AG09309 (cell line): ENCODE measurements at regions not wholly inside any gene's neighbourhood (a gene's known extent, or its start where the extent isn't known, plus 50 kb on each side); places are given as distances from the start of the nearest gene placed in this dataset.

Experiments used
- DNase-seq: peaks from one replicate; pipeline ENCODE4 v3.0.0-alpha.2; 2010; ENCODE audit warnings: low read depth
- H3K4me3 ChIP-seq: 2 replicates; pipeline ENCODE4 v1.5.1; 2011; ENCODE audit warnings: mild to moderate bottlenecking, low read depth, low read length, moderate library complexity; ENCODE audit not compliant: control insufficient read depth
- CTCF ChIP-seq: IDR thresholded peaks from 2 replicates; pipeline ENCODE4 v1.5.1; 2011; ENCODE audit warnings: mild to moderate bottlenecking, low read depth, low read length, inconsistent platforms; ENCODE audit not compliant: insufficient read depth, control insufficient read depth; ENCODE audit errors: missing control alignments

DNA sequence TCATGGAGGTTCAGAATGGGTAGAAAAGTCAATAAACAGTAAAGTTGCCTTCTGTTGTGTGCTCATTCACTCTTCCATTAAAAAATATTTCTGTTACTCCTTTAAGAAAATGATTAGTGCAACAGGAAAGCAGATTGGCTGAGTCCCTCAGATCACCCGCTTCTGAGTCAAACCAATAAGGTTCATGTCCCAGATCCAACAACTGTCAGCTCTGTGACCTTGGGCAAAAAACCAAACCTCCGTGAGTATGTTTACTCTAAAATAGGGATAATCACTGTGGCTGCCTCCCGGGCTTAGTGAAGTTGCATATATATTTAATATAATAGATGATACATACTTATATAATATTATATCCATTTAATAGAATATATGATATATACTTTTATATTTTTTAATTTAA is 698.5 kb upstream of the RBFOX1 start:
- TF ChIP-seq CTCF, result no peak
- H3K4me3 ChIP-seq, result no peak overlapping the region
- DNase-seq, result no peak

DNA sequence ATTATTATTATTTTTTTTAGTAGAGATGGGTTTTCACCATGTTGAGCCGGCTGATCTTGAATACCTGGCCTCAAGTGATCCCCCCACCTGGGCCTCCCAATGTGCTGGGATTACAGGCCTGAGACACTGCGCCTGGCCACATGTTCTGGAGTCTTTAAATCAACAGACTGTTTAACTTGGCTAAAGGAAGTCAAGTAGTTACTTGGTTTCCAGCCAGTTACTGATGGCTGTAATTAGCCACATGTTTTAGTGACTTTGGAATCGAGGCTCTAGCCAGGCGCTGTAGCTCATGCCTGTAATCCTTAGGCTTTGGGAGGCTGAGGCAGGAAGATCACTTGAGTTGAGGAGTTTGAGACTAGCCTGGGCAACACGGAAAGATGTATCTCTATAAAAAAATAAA is 699.2 kb upstream of the RBFOX1 start:
- TF ChIP-seq CTCF, result no peak
- no peak overlapping the region for H3K4me3 ChIP-seq
- no peak for DNase-seq

GRCh38 chr16:6629110-6629509 is 703.5 kb upstream of the RBFOX1 start:
- no peak overlapping the region for H3K4me3 ChIP-seq
- TF ChIP-seq CTCF, result no peak
- no peak for DNase-seq

GRCh38 chr16:6625606-6626005 is 707.0 kb upstream of the RBFOX1 start:
- no peak for DNase-seq
- TF ChIP-seq CTCF, result no peak
- H3K4me3 ChIP-seq, result no peak overlapping the region

GRCh38 chr16:6618874-6619273 is 713.8 kb upstream of the RBFOX1 start:
- DNase-seq, result no peak
- TF ChIP-seq CTCF, result no peak
- no peak overlapping the region for H3K4me3 ChIP-seq

DNA sequence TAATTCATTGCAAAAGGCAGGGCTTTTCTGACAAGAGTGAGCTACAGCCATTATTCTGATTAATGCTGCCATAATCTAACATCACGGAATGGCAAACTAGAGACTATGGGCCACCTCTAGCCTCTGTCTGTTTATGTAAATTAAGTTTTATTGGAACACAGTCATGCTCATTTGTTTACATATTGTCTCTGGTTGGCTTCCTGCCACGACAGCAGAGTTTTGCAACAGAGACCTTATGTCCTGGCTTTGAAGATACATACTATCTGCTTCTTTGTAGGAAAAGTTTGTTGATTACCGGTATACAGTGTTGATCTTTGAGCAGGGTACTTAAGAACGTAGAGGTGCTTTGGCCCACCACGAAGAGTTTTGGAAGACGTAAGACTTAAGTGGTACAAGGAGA is 715.9 kb upstream of the RBFOX1 start:
- H3K4me3 ChIP-seq, result no peak overlapping the region
- no peak for TF ChIP-seq CTCF
- DNase-seq, result no peak

- no peak for TF ChIP-seq CTCF
- no peak overlapping the region for H3K4me3 ChIP-seq
- no peak for DNase-seq
Measured at GRCh38 chr16:6615636-6616035, 717.0 kb upstream of the RBFOX1 start.
